A673 (cell line): ENCODE measurements at regions not wholly inside any gene's neighbourhood (a gene's known extent, or its start where the extent isn't known, plus 50 kb on each side); places are given as distances from the start of the nearest gene placed in this dataset.

ENCODE experiments used
- BruUV-seq: library from RNA; stranded (reverse); fragments of 400-500 nt; replicated peaks from 2 replicates; lab custom pipeline; 2021; lab: Mats Ljungman, UMichigan
- CTCF ChIA-PET: fragments of 300-600 bp; sonication (Branson Sonifier 250); formaldehyde crosslinking; loops from one replicate; lab custom pipeline; 2022; ENCODE audit warnings: antibody characterized with exemption; lab: Charles Lee
- POLR2A ChIA-PET: fragments of 300-600 bp; sonication (Branson Sonifier 250); formaldehyde crosslinking; loops from one replicate; lab custom pipeline; 2022; ENCODE audit warnings: antibody characterized with exemption; ENCODE audit not compliant: low non-redundant PET; lab: Charles Lee
- DNase-seq: peaks from one replicate; pipeline ENCODE4 v3.0.0-alpha.2; 2015; ENCODE audit warnings: low spot score
- H3K27ac ChIP-seq: fragments of 200-600 bp; sonication (generic); 2 replicates; pipeline ENCODE4 v1.5.1; 2016; ENCODE audit warnings: mixed run types, low read depth, mild to moderate bottlenecking, mixed read lengths, antibody characterized with exemption, low read length; ENCODE audit not compliant: poor library complexity, severe bottlenecking
- H3K27me3 ChIP-seq: fragments of 200-600 bp; sonication (generic); replicated peaks from 2 replicates; pipeline ENCODE4 v1.6.1; 2017; ENCODE audit warnings: mixed run types, low read depth, mild to moderate bottlenecking, mixed read lengths, antibody characterized with exemption, low read length; ENCODE audit not compliant: insufficient read depth, poor library complexity
- H3K36me3 ChIP-seq: fragments of 200-600 bp; sonication (generic); 2 replicates; pipeline ENCODE4 v1.6.1; 2016; ENCODE audit warnings: mixed run types, mild to moderate bottlenecking, mixed read lengths, antibody characterized with exemption, low read length; ENCODE audit not compliant: insufficient read depth, poor library complexity, severe bottlenecking
- H3K4me1 ChIP-seq: fragments of 200-600 bp; sonication (generic); 2 replicates; pipeline ENCODE4 v1.6.1; 2017; ENCODE audit warnings: mixed run types, mild to moderate bottlenecking, mixed read lengths, antibody characterized with exemption, low read length; ENCODE audit not compliant: insufficient read depth, poor library complexity, severe bottlenecking
- H3K4me3 ChIP-seq: fragments of 200-600 bp; sonication (generic); 2 replicates; pipeline ENCODE4 v1.5.1; 2016; ENCODE audit warnings: low read depth, mixed run types, mild to moderate bottlenecking, mixed read lengths, low read length; ENCODE audit not compliant: poor library complexity, severe bottlenecking
- H3K9me3 ChIP-seq: fragments of 200-600 bp; sonication (generic); 2 replicates; pipeline ENCODE4 v1.6.1; 2016; ENCODE audit warnings: mixed run types, low read depth, mild to moderate bottlenecking, mixed read lengths, antibody characterized with exemption, low read length; ENCODE audit not compliant: poor library complexity, severe bottlenecking
- CTCF ChIP-seq: fragments of 300-800, 200-600 bp; sonication (generic); conservative IDR thresholded peaks from 2 replicates; pipeline ENCODE4 v1.5.1; 2017; ENCODE audit warnings: low read depth, mild to moderate bottlenecking, antibody characterized with exemption, low read length, moderate library complexity, mixed read lengths
- EZH2 ChIP-seq: fragments of 200-600 bp; sonication (generic); IDR thresholded peaks from 2 replicates; pipeline ENCODE4 v1.6.1; 2017; ENCODE audit warnings: borderline replicate concordance, low read depth, mild to moderate bottlenecking, mixed read lengths, antibody characterized with exemption, low read length; ENCODE audit not compliant: poor library complexity, severe bottlenecking
- intact Hi-C: fragments of 100-400 bp; cut with micrococcal nuclease; formaldehyde crosslinking; loops from one replicate; pipeline ENCODE4 v1.10.0; 2022; ENCODE audit not compliant: unreplicated experiment

GRCh38 chrX:113222305-113222704 lies 381.7 kb upstream of the AMOT start:
- no peak overlapping the region for H3K4me3 ChIP-seq

GRCh38 chrX:113212052-113212451 lies 371.4 kb upstream of the AMOT start:
- POLR2A ChIA-PET: no interaction called here

More at GRCh38 chrX:113222305-113222704, 381.7 kb upstream of the AMOT start:
- ChIA-PET POLR2A (no interaction called here), CTCF (no interaction called here)
- TF ChIP-seq EZH2 (no peak), CTCF (no peak)
- BruUV-seq: no TSS peak
- no peaks in the 10 kb centered on the region for H3K4me1 ChIP-seq
- H3K27me3 ChIP-seq: peaks cover 3% of the 10 kb centered on the region
- no peak for DNase-seq
- no peaks in the 10 kb centered on the region for H3K9me3 ChIP-seq
- no peak overlapping the region for H3K27ac ChIP-seq
- no peaks in the 10 kb centered on the region for H3K36me3 ChIP-seq
- intact Hi-C loops: no loop called here

GRCh38 chrX:113202601-113203000 lies 362.0 kb upstream of the AMOT start:
- BruUV-seq: no TSS peak
- no peaks in the 10 kb centered on the region for H3K27me3 ChIP-seq
- H3K4me1 ChIP-seq: no peaks in the 10 kb centered on the region
- intact Hi-C loops: no loop called here
- H3K36me3 ChIP-seq: no peaks in the 10 kb centered on the region
- DNase-seq: no peak
- no peak overlapping the region for H3K4me3 ChIP-seq
- peaks cover 5% of the 10 kb centered on the region for H3K9me3 ChIP-seq
- ChIA-PET POLR2A (no interaction called here), CTCF (no interaction called here)
- TF ChIP-seq CTCF (no peak), EZH2 (no peak)
- no peak overlapping the region for H3K27ac ChIP-seq

More at GRCh38 chrX:113212052-113212451, 371.4 kb upstream of the AMOT start:
- CTCF ChIA-PET: no interaction called here
- Histone ChIP-seq H3K9me3 (peaks cover 5% of the 10 kb centered on the region), H3K4me1 (no peaks in the 10 kb centered on the region), H3K27ac (no peak overlapping the region), H3K27me3 (no peaks in the 10 kb centered on the region), H3K4me3 (no peak overlapping the region), H3K36me3 (no peaks in the 10 kb centered on the region)
- TF ChIP-seq CTCF (no peak), EZH2 (no peak)
- intact Hi-C loops: no loop called here
- BruUV-seq: no TSS peak
- no peak for DNase-seq
